ENCODE measurements at regions not wholly inside any gene's neighbourhood (a gene's known extent, or its start where the extent isn't known, plus 50 kb on each side); places are given as distances from the start of the nearest gene placed in this dataset.

DNA sequence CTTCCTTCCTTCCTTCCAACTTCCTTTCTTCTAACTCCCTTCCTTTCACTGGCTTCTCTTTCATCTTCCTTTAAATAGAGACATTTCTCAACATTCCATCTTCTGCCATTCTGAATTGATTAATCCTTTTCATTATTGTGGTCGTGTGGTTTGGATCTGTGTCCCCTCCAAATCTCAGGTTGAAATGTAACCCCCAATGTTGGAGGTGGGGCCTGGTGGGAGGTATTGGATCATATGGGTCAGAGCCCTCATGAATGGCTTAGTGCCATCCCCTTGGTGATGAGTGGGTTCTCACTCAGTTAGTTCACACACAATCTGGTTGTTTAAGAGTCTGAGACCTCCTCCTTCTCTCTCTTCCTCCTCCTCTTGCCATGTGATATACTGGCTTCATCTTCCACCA lies 130.9 kb upstream of the SV2C start:
- no peaks in the 10 kb centered on the region for H3K36me3 ChIP-seq
- H3K9me3 ChIP-seq = peaks cover 0 to 11% (median 1%) of the 10 kb centered on the region in 8 donors
- TF ChIP-seq, protein P1, sequence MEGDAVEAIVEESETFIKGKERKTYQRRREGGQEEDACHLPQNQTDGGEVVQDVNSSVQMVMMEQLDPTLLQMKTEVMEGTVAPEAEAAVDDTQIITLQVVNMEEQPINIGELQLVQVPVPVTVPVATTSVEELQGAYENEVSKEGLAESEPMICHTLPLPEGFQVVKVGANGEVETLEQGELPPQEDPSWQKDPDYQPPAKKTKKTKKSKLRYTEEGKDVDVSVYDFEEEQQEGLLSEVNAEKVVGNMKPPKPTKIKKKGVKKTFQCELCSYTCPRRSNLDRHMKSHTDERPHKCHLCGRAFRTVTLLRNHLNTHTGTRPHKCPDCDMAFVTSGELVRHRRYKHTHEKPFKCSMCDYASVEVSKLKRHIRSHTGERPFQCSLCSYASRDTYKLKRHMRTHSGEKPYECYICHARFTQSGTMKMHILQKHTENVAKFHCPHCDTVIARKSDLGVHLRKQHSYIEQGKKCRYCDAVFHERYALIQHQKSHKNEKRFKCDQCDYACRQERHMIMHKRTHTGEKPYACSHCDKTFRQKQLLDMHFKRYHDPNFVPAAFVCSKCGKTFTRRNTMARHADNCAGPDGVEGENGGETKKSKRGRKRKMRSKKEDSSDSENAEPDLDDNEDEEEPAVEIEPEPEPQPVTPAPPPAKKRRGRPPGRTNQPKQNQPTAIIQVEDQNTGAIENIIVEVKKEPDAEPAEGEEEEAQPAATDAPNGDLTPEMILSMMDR (IDR thresholded peaks at IDR 0.05 in 8 of 11, conservative IDR thresholded peaks at IDR 0.05 in 3 of 11) = no peak
- TF ChIP-seq POLR2AphosphoS5 (IDR thresholded peaks at IDR 0.05) = no peak
- TF ChIP-seq POLR2A (IDR thresholded peaks at IDR 0.05) = no peak
- no peak overlapping the region for H3K4me3 ChIP-seq
- H3K4me1 ChIP-seq = no peaks in the 10 kb centered on the region
- H3K27me3 ChIP-seq (replicated peaks in 1 of 7) = no peaks in the 10 kb centered on the region
- WGBS, 5 donors = 55 to 77% (median 69%) methylated on average over 1 of the region's 1 CpG
- intact Hi-C loops (cut with DNase I; ENCODE audit: low total_unique reads) = no loop called here
- no peak overlapping the region for H3K27ac ChIP-seq
- DNase-seq = no peak

- Histone ChIP-seq H3K9me3 (peaks cover 0 to 10% (median 0%) of the 10 kb centered on the region in 8 donors), H3K27me3 (replicated peaks in 1 of 7) (no peaks in the 10 kb centered on the region), H3K27ac (no peak overlapping the region), H3K4me1 (no peaks in the 10 kb centered on the region), H3K36me3 (no peaks in the 10 kb centered on the region), H3K4me3 (no peak overlapping the region)
- no peak for TF ChIP-seq POLR2A (IDR thresholded peaks at IDR 0.05)
- no peak for TF ChIP-seq POLR2AphosphoS5 (IDR thresholded peaks at IDR 0.05)
- TF ChIP-seq, protein P1 (IDR thresholded peaks at IDR 0.05 in 8 of 11, conservative IDR thresholded peaks at IDR 0.05 in 3 of 11) = no peak
- WGBS, 5 donors = 85 to 93% (median 88%) methylated on average over 2 of the region's 2 CpGs
- DNase-seq = no peak
- intact Hi-C loops (cut with DNase I; ENCODE audit: low total_unique reads) = no loop called here
Measured at GRCh38 chr5:75951716-75952115, 131.5 kb upstream of the SV2C start.

DNA sequence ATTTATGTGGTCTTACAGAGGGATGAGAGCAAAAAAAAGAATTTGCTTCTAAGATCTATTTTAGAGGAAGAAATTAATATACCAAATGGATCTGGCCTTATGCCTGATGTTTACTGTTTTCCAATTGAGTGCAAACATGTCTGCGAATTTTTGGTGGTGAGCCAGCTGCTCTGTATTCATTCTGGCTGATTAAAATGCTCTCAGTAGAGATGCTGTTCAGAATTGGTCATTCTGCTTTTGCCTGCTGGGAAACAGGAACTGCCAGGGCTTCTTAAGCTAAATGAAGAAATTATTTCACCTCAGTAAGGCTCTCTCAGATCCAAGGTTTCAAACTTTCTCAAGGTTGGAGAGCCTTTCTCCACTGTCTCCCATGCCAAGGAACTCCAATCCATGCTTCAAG lies 132.0 kb upstream of the SV2C start:
- no peaks in the 10 kb centered on the region for H3K36me3 ChIP-seq
- no peak overlapping the region for H3K27ac ChIP-seq
- TF ChIP-seq, protein P1 (IDR thresholded peaks at IDR 0.05 in 8 of 11, conservative IDR thresholded peaks at IDR 0.05 in 3 of 11) = no peak
- TF ChIP-seq POLR2A (IDR thresholded peaks at IDR 0.05) (no peak), POLR2AphosphoS5 (IDR thresholded peaks at IDR 0.05) (no peak)
- no peaks in the 10 kb centered on the region for H3K4me1 ChIP-seq
- 68 to 87% (median 79%) methylated on average over 1 of the region's 1 CpG for WGBS, 5 donors
- no peaks in the 10 kb centered on the region for H3K27me3 ChIP-seq (replicated peaks in 1 of 7)
- H3K9me3 ChIP-seq = peaks cover 0 to 8% (median 0%) of the 10 kb centered on the region in 8 donors
- no peak overlapping the region for H3K4me3 ChIP-seq
- intact Hi-C loops (cut with DNase I; ENCODE audit: low total_unique reads) = no loop called here
- no peak for DNase-seq

- DNase-seq = no peak
- intact Hi-C loops (cut with DNase I; ENCODE audit: low total_unique reads) = no loop called here
- peaks cover 0 to 26% (median 13%) of the 10 kb centered on the region in 8 donors for H3K9me3 ChIP-seq
- H3K4me3 ChIP-seq = no peak overlapping the region
- WGBS, 5 donors = 22 to 57% (median 51%) methylated on average over 3 of the region's 3 CpGs
- no peak overlapping the region for H3K27ac ChIP-seq
- no peak for TF ChIP-seq POLR2AphosphoS5 (IDR thresholded peaks at IDR 0.05)
- no peak for TF ChIP-seq POLR2A (IDR thresholded peaks at IDR 0.05)
- TF ChIP-seq, protein P1 (IDR thresholded peaks at IDR 0.05 in 8 of 11, conservative IDR thresholded peaks at IDR 0.05 in 3 of 11) = no peak
- no peaks in the 10 kb centered on the region for H3K27me3 ChIP-seq (replicated peaks in 1 of 7)
- H3K36me3 ChIP-seq = no peaks in the 10 kb centered on the region
- no peaks in the 10 kb centered on the region for H3K4me1 ChIP-seq
Measured at GRCh38 chr5:75948438-75948837, 134.7 kb upstream of the SV2C start.
